ENCODE measurements at regions not wholly inside any gene's neighbourhood (a gene's known extent, or its start where the extent isn't known, plus 50 kb on each side); places are given as distances from the start of the nearest gene placed in this dataset.

GRCh38 chr20:41776421-41776820 lies 158.2 kb upstream of the CHD6 start:
- POLR2A ChIA-PET (ENCODE audit: partially characterized antibody), result no interaction called here
- Histone ChIP-seq H4K91ac (replicated peaks; ENCODE audit: insufficient read length, low read length) (no peak overlapping the region), H3K4me3 (ENCODE audit: extremely low read depth in 1 of 4, insufficient read depth in 2 of 4, low read depth in 3 of 4, low read length in 4 of 4) (no peak overlapping the region), H2BK15ac (ENCODE audit: low read length) (no peak overlapping the region), H4K8ac (ENCODE audit: extremely low read depth, insufficient read depth, low read length) (no peak overlapping the region), H2BK20ac (ENCODE audit: low read length) (no peak overlapping the region), H3K56ac (replicated peaks; ENCODE audit: insufficient read length, low read depth, low read length) (no peak overlapping the region), H3K4me2 (ENCODE audit: insufficient read depth in 1 of 2, low read depth in 2 of 2, low read length in 2 of 2) (no peak overlapping the region), H2BK5ac (ENCODE audit: low read depth, low read length) (no peak overlapping the region), H3K23ac (ENCODE audit: insufficient read length) (no peak overlapping the region), H3K4me1 (replicated peaks in 1 of 4; ENCODE audit: control insufficient read depth in 3 of 4, insufficient read depth in 4 of 4, low read length in 3 of 4) (peaks cover 0 to 5% (median 0%) of the 10 kb centered on the region in 4 experiments; a peak in 2 of 7 replicates), H4K20me1 (replicated peaks in 1 of 2; ENCODE audit: control insufficient read depth in 1 of 2, insufficient read depth in 2 of 2, low read length in 2 of 2) (no peaks in the 10 kb centered on the region), H3K27ac (ENCODE audit: low read depth, low read length) (no peak overlapping the region), H3K9me3 (ENCODE audit: insufficient read depth in 2 of 2, low read depth in 1 of 2, low read length in 1 of 2) (no peaks in the 10 kb centered on the region), H3K9ac (replicated peaks in 1 of 4; ENCODE audit: extremely low read depth in 1 of 4, low read depth in 3 of 4, low read length in 3 of 4) (no peak overlapping the region), H3K23me2 (ENCODE audit: low read depth, low read length) (no peaks in the 10 kb centered on the region), H3K14ac (ENCODE audit: insufficient read length) (no peak overlapping the region), H3K4ac (replicated peaks; ENCODE audit: insufficient read length, low read depth, low read length) (no peak overlapping the region), H3K36me3 (ENCODE audit: control insufficient read depth in 2 of 4, insufficient read depth in 4 of 4, low read length in 3 of 4) (no peaks in the 10 kb centered on the region), H2BK120ac (replicated peaks; ENCODE audit: low read depth, low read length) (no peak overlapping the region), H3K27me3 (replicated peaks in 1 of 4; ENCODE audit: control insufficient read depth in 3 of 4, extremely low read depth in 1 of 4, insufficient read depth in 3 of 4, low read length in 3 of 4) (no peaks in the 10 kb centered on the region), H2AK5ac (ENCODE audit: low read depth, low read length) (no peak overlapping the region), H2BK12ac (ENCODE audit: low read depth, low read length) (no peak overlapping the region), H3K79me2 (ENCODE audit: control insufficient read depth in 1 of 2, insufficient read depth in 2 of 2, low read length in 2 of 2) (no peaks in the 10 kb centered on the region), H3K79me1 (ENCODE audit: low read depth, low read length) (no peaks in the 10 kb centered on the region), H3K18ac (ENCODE audit: extremely low read depth, low read length) (no peak overlapping the region), H4K5ac (ENCODE audit: insufficient read length, low read depth, low read length) (no peak overlapping the region), H2AFZ (ENCODE audit: low read length) (no peak overlapping the region; the same call in 1 of the 2 replicates)
- FAIRE-seq (no peak), DNase-seq (ENCODE audit: low read depth in 1 of 2, low spot score in 2 of 2) (no peak)
- TF ChIP-seq HDAC6 (IDR thresholded peaks at IDR 0.05; ENCODE audit: low read depth, low read length), result no peak
- TF ChIP-seq MAFK (IDR thresholded peaks at IDR 0.05; ENCODE audit: low read depth, low read length), result no peak
- no peak for TF ChIP-seq MAX (IDR thresholded peaks at IDR 0.05)
- TF ChIP-seq FOSL1 (IDR thresholded peaks at IDR 0.05; ENCODE audit: insufficient read depth, low read depth, low read length), result no peak
- no peak for TF ChIP-seq SIRT6 (IDR thresholded peaks at IDR 0.05; ENCODE audit: low read length)
- TF ChIP-seq ASH2L (IDR thresholded peaks at IDR 0.05; ENCODE audit: low read length), result no peak
- no peak for TF ChIP-seq HDAC2 (IDR thresholded peaks at IDR 0.05; ENCODE audit: borderline replicate concordance in 1 of 2, low read depth in 2 of 2, low read length in 2 of 2)
- TF ChIP-seq RXRA (IDR thresholded peaks at IDR 0.05; ENCODE audit: insufficient read depth, low read depth, low read length), result no peak
- no peak for TF ChIP-seq JUN (IDR thresholded peaks at IDR 0.05; ENCODE audit: low read depth, low read length)
- no peak for TF ChIP-seq TEAD4 (IDR thresholded peaks at IDR 0.05; ENCODE audit: low read depth, low read length)
- TF ChIP-seq BACH1 (IDR thresholded peaks at IDR 0.05; ENCODE audit: low read length), result no peak
- TF ChIP-seq TAF7 (optimal IDR thresholded peaks at IDR 0.05; ENCODE audit: borderline replicate concordance, low read depth, low read length), result no peak
- CTCF ChIA-PET (ENCODE audit: partially characterized antibody), result interaction anchor here (0.9 to 1.5 kb wide), 3 partner anchors 9 to 42 kb away, joined by 3 to 6 read pairs (median 5); no protein-coding TSS in a partner anchor
- WGBS, 2 experiments (ENCODE audit: extremely low coverage in 1 of 2, insufficient coverage in 1 of 2, insufficient read length in 1 of 2, insufficient replicate concordance in 2 of 2, low coverage in 1 of 2, low lambda C conversion rate in 2 of 2, missing lambda C conversion rate in 1 of 2), result 95% methylated on average over 6 of the region's 6 CpGs; no CpG with 5 or more reads in 1 of the 2 experiments

Data from H1 (cell line).